IPS-NIHi11 (cell line): ENCODE measurements at regions not wholly inside any gene's neighbourhood (a gene's known extent, or its start where the extent isn't known, plus 50 kb on each side); places are given as distances from the start of the nearest gene placed in this dataset.

ENCODE experiments used
- DNase-seq: peaks from one replicate; pipeline ENCODE4 v3.0.0; 2012; ENCODE audit warnings: mixed read lengths, low spot score

DNA sequence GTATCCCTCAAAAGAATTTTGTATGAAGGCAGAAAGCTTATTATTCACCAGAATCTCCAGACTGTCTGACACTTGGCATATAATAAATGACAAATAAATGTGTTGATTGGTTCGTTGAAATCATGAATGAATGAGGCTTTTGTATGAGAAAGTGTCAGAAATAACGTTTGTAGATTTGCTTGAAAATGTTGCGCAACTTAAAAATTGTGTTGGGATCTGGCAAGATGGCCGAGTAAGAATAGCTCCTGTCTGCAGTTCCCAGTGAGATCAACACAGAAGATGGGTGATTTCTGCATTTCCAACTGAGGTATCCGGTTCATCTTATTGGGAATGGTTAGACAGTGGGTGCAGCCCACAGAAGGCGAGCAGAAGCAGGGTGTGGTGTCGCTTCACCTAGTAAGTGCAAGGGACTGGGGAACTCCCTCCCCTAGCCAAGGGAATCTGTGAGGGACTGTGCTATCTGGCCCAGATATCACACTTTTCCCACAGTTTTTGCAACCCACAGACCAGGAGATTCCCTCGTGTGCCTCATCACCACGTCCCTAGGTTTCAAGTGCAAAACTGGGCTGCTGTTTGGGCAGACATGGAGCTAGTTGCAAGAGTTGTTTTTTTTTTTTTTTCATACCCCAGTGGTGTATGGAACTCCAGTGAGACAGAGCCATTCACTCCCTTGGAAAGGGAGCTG lies 759.0 kb downstream of the LTN1 start:
- DNase-seq, result no peak

- no peak for DNase-seq
These were observed 762.1 kb downstream of the LTN1 start for GRCh38 chr21:28230559-28230958.

DNA sequence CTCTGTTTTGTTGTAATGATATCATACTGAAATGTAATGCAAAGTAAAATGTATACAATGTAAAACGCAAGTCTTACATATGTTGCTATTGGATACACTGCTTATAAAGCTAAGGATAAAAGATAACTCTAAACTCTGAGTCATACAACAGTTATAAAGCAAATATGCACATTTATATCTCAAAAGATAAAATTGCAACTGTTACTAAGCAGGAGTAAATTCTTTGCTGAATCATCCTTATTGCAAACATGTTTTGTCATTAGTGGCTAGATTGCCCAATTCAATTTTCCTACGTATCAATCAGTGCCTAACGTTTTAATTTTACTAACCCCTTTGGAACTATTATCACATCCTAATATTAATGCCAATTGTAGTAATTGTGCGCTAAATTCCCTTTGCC lies 762.9 kb downstream of the LTN1 start:
- DNase-seq, result no peak

DNA sequence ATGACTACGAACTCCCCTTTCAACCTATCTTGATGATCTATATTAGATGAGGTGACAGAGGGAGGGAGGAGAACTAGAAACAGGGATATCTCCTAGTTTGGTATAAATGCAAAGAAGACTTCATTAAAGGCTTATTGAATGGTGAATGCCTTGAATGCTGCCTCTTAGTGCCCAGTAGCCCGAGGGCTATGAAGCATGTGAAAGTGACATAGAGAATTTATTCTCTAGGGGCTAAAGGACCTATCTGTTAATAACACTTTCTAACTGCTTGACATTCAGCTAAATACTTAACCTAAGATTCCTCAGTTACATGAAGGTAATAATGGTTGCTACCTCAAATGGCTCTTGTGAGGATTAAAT lies 764.1 kb downstream of the LTN1 start:
- no peak for DNase-seq

GRCh38 chr21:28227881-28228635 lies 764.6 kb downstream of the LTN1 start:
- DNase-seq, result no peak

DNA sequence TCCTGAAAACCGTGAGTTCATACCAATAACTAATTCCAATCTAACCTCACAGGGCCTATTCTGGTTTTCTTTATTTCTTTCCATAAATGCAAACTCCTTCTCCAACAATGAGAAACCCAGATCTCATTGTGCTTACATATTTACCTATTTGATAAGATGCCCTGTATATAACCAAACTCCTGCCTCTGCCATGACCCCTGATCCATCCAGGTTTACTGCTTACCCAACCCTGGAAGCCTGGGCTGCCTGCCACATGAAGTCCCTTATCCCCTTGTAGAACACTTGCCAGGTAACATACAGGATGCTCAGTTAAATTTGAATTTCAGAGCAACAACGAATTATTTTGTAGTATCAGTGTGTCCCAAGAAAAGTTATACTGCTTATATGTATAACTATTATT lies 766.1 kb downstream of the LTN1 start:
- no peak for DNase-seq

- no peak for DNase-seq
These were observed 768.4 kb downstream of the LTN1 start for GRCh38 chr21:28224191-28224726.

- DNase-seq, result no peak
These were observed 770.7 kb downstream of the LTN1 start for GRCh38 chr21:28221984-28222383.

DNA sequence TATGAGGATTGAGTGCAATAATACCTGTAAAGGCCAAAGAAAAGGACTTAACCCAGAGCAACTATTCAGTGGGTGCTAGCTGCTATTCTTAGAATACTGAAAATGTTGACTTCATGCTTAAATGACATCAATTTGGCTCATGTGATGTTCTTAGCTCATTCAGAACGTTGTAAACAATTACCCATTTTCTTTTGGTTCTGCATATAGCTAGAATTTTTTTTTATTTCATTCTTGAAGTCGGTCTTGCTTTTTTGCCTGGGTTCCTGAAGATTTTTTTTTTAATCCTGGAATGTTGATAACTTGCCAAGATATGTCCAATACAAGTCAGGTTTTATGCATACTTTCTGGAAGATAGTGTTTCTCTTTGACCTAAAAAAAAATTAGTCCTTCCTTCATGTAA lies 772.0 kb downstream of the LTN1 start:
- no peak for DNase-seq

DNA sequence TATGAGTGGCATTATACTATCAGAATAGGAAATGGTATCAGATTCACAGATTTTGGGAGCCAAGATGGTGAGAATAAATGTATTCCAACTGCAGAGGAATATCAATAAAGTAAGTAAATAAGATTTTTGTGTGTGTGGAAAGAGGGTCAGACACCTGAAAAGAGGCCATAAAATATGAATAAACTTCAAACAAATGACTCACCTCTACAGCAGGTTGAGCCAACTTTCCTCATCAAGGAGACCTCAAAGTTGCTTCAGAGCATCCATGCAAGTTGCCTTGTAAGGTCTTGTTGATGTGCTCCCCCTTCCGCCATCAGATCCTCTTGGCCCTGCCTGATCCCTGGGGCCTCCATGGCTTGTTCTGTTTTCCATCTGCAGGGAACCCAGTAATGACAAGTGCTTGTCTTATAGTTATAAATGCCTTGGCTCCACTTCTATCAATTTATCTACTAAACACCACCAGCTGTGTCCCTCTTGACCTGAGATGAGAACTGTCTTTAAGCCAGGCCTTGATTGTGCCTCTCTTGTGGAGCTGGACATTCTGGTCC lies 775.6 kb downstream of the LTN1 start:
- no peak for DNase-seq

- DNase-seq, result no peak
These were observed 777.3 kb downstream of the LTN1 start for GRCh38 chr21:28215214-28215954.

- no peak for DNase-seq
These were observed 777.9 kb downstream of the LTN1 start for GRCh38 chr21:28214786-28215185.

- no peak for DNase-seq
These were observed 779.4 kb downstream of the LTN1 start for GRCh38 chr21:28213261-28213660.

GRCh38 chr21:28212061-28212460 lies 780.6 kb downstream of the LTN1 start:
- no peak for DNase-seq

DNA sequence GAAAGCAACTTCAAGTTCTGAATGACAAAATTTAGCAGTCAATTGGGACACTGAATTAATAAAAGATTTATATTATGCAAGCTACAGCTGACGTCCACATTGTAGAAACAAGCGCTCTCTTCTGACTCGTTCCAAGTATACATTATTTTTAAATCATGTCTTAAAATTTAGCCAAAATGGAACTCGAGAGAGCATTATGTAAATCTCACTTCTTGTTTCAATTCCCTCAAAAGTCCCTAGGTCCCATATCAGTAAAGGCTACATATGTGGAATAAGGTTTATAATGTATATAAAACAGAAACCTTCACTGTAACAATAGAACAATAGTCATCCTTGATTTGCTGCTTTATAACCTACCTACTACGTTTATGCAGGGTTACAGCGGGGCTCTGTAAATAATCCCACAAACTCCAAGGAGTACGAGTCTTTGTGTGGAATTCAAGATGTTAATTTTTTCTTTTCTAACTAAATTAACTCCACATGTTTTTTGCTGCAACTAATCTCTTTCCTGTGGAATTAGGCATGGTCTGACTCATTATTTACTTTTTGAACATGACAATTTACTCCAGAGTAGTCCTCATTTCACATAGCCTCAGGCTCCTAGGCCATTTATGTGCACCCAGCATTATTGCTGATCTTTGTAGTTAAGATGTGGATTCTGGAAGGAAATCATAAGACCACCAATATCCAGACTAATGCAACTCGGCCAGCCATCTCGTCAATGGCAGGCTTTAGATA lies 785.1 kb downstream of the LTN1 start:
- no peak for DNase-seq

DNA sequence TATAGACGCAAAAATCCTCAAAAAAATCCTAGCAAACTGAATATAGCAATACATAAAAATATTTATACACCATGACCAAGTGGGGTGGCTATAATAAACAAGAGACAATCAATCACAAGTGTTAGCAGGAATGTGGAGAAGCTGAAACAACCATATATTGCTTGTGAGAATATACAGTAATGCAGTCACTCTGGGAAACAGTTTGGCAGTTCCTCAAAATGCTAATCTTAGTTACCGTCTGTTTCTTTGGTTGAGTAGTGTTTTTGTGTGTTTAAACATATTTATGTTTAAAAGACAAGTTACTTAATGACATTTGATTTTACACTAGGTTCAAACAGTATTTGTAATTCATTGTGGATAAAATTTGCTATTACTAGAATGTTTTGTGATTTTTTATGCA lies 792.0 kb downstream of the LTN1 start:
- DNase-seq, result no peak

DNA sequence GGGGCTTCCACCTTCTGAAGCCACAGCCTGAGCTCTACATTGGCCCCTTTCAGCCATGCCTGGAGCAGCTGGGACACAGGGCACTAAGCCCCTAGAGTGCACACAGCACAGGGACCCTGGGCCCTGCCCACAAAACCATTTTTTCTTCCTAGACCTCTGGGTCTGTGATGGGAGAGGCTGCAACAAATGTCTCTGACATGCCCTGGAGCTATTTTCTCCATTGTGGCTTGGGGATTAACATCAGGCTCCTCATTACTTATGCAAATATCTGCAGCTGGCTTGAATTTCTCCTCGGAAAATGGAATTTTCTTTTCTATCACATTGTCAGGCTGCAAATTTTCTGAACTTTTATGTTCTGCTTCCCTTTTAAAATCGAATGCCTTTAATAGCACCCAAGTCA lies 795.7 kb downstream of the LTN1 start:
- no peak for DNase-seq

GRCh38 chr21:28193189-28193588 lies 799.5 kb downstream of the LTN1 start:
- peak; percentile 18 for DNase-seq

DNA sequence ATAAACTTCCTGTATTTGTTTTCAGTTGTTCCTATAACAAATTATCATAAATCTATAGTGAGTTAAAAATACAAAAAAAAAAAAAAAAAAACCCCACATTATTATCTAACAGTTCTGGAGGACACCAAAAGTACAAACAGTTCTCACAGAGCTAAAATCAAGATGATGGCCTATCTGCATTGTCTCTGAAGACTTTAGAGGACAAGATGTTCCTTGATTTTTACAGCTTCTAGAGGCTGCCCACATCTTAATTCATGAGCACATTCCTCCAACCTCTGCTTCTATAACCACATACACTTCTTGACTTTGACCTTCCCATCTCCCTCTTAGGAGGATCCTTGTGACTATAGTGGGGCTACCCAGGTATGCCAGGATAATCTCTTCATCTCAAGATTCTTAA lies 806.1 kb downstream of the LTN1 start:
- DNase-seq, result no peak

GRCh38 chr21:28181730-28182129 lies 810.9 kb downstream of the LTN1 start:
- no peak for DNase-seq

GRCh38 chr21:28179136-28179535 lies 813.5 kb downstream of the LTN1 start:
- no peak for DNase-seq

DNA sequence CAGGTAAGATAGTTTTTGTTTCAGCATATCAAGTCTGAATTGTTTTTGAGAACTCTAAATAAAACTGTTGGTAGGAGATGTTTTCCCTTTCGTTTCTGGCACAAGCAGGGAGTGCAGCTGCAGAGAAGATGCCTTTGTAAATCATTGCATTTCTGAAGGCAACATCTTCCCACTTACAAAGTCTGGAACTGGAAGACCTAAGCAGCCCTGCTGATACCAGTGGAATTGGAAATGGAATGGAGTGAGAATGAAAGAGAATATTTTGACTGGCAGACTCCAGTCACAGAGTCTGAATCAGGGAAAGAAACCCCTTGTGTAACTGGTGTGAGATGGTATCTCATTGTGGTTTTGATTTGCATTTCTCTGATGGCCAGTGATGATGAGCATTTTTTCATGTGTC lies 815.6 kb downstream of the LTN1 start:
- no peak for DNase-seq
